ENCODE measurements at regions not wholly inside any gene's neighbourhood (a gene's known extent, or its start where the extent isn't known, plus 50 kb on each side); places are given as distances from the start of the nearest gene placed in this dataset.
"Not testable (repeated sequence)": the region's sequence is repeated elsewhere in the genome, so short reads cannot be mapped to it uniquely, and the experiment has no call there.

DNA sequence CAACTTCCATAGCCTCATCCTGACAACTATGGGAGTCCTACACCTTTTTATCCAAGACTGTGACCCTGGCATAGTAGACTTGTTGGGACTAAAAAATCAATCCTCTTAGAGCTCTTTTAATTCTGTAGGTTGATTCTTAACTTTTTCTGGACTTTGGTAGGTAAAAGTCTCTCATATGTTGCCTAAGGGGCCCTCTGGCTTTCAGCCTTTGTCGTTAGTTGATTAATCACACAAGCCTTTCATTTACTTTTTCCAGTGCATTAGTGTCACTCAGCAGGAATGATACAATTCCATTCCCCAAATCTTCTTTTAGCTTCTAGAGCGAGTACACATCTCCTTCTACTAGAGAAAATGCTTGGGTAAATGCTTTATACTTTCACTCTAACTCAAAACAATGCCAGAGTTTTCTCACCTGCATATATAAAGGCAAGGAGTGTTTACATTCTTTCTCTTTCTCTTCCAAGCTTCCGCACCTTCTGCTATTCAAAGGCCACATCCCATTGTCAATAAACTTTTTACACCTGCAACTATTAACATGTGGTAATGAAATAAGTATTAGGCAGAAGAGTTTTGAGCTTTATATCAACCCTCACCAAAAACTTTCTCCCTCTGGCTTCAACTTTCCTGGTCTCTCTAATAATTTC is 516.6 kb downstream of the FAM181B start:
- no peak for DNase-seq (ENCODE audit: low read depth)

DNA sequence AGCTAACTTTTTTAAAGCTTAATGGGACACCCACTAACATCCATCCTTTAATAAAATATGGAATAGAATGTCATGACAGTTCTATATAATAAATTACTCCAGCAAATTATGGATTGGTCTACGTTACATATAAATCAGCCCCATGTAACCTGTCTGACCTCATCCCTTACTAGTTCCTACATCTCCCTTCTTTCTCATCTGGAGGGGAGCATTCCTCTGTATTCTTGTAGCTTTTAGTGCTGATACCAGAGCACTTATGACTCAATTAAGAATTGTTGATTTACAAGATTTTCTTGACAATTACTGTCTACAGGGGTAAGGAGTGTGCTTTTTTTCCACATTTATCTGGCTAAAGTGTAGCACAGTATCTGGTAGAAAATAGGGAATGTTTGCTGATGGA is 523.7 kb downstream of the FAM181B start:
- DNase-seq (ENCODE audit: low read depth) = no peak

DNA sequence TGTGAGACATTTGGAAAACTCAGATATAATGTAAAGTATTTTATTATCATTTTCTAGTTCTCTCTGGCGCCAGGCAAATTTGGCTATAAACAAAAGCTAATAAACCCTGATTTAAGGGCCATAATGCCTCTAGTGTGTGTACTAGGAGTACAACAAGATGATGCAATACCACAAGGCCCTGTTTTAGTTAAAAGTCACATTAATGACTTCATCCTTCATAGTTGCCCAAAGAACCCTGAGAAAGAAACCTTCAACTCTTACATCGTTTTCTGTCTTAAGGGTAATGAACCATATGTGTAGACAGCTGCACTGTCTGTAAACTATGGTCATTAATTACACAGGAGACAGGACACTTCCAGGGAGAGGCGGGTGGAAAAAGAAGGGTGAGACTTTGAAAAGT is 538.4 kb downstream of the FAM181B start:
- DNase-seq (ENCODE audit: low read depth) = no peak

DNA sequence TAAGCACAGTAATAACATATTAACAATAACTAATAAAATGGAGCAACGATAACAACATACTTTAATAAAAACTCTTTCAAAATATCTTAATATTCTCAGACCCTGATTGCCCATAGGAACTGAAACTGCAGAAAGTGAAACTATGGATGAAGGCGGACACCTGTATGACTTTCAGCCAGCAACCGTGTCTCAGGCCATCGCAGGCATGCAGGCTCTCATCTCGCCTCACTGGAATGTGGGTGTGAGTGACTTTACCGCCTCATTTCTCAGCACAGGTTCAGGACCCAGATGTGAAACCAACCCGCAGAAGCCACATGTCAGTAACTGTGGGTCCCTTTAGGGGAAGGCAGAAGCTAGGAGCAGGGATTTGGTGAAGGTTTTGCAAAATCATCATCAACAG is 539.1 kb downstream of the FAM181B start:
- DNase-seq (ENCODE audit: low read depth) = no peak

DNA sequence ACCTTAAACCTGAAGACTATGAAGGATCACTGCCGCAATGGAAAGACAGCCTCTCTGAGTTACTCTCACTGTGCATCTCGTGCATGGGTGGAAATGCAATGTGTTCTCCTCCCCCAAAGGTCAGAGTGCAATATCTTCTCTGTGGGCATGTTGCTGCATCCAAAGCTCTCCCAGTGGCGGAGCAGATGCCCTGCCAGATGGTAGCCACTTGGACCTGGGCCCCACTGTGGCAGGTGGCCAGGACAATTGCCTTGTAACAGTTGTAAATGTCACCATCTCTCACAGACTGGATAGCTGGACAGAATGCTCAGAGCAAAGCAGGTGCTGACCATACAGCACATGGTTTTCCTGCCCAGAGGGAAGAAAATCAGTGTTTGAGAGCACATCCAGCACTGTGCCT is 542.0 kb downstream of the FAM181B start:
- no peak for DNase-seq (ENCODE audit: low read depth)

DNA sequence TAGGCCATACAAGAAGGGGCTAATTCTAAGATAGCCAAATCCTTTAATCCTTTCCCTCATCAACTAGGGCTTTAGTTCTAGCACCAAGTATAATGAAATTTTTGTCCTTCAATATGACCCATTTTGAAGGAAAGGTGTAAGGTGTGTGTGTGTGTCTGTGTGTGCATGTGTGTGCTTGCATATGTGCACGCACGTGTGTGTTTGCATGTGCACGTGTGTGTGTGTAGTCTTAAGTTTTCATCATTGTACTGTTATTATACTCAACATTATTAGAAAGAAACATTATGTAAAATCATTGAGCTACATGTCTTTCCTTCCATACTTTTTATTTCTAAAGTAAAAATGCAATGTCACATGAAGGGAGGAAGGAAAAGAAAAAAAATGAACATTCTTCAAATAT is 547.7 kb downstream of the FAM181B start:
- no peak for DNase-seq (ENCODE audit: low read depth)

DNA sequence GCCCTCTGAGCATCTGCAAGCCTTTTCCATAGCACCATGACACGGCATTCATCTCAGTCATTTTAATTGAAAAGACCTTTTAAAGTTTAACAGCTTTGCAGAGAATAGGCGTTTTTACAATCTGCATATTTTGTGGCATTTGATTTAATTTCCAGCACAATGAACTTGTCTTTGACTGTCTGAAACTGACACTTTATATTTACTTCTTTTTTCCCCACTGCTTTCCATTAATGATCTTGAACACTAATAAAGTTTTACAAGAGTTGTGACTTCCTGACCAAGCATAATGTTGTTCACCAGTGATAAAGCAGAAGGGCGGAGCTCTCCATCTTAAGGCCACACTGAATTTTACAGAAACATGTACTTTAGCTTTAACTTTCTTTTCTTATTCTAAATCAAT is 548.7 kb downstream of the FAM181B start:
- DNase-seq (ENCODE audit: low read depth) = no peak

DNA sequence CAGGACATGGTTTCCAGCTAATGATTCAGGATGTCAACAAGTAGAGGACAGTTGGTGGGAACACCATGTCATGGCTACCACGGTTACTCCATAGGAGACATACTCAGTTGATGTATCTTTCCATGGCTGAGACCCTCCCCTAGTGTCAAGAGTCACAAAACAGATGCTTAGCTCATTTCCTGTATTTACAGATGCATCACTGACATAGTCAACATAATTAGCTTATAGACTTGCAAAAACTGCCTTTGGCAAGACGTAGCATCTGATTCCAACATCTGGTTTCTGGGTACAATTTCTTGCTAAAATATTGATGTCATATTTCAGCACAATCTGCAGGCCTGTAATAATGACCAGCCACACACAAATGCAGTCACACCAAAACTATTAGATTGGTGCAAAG is 550.3 kb downstream of the FAM181B start:
- DNase-seq (ENCODE audit: low read depth) = no peak

DNA sequence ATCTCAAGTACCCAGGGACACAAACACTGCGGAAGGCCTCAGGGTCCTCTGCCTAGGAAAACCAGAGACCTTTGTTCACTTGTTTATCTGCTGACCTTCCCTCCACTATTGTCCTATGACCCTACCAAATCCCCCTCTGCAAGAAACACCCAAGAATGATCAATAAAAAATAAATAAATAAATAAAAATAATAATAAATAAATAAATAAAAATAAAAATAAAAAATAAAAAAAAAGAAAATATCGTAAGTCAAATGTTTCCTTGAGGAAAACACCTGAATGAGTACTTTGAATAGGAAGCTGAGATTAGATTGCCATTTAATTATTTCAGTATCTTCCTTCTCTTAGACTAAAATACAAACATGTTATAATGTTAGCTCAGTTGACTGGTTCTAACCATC is 551.0 kb downstream of the FAM181B start:
- not testable (repeated sequence) for DNase-seq (ENCODE audit: low read depth)

DNA sequence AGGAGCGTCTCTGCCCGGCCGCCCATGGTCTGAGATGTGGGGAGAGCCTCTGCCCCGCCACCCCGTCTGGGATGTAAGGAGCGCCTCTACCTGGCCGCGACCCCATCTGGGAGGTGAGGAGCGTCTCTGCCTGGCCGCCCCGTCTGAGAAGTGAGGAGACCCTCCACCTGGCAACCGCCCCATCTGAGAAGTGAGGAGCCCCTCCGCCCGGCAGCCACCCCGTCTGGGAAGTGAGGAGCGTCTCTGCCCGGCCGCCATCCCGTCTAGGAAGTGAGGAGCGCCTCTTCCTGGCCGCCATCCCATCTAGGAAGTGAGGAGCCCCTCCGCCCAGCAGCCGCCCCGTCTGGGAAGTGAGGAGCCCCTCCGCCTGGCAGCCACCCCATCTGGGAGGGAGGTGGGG is 551.9 kb downstream of the FAM181B start:
- DNase-seq (ENCODE audit: low read depth) = not testable (repeated sequence)

DNA sequence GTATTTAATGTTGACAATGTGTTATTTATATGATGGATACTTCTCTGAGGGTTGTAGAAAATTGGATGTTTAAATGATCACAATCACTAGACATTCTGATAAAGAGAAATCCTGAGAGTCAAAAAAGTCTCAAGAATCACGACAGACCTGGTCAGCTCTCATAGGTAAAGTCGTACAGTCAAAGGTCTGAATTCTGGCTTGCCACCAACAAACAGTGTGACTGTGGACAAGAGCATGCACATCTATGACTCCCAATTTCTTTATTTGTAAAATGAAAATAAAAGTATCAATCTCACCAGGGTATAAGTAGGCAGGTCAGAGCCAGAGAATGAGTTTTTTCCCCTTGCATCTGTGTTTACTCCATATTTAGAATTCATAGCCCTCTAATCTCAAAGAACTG is 556.7 kb downstream of the FAM181B start:
- no peak for DNase-seq (ENCODE audit: low read depth)

DNA sequence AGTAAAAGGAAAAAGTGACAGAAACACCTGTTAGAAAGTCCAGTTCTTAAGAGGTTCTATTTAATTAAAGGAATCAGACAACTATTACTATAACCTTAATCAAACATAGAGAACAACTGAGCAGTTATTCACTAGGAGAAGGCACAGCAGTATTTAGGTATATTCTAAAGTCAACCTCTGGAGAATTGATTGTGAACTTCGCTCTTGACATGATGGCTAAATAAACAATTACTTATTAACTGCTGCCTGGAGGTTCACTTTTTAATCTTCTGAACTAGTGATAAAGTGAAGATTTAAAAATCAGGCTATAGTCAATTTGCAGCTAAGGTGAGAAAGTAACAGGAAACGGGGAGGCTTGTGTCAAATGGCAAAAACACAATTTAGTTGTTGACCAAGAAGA is 557.3 kb downstream of the FAM181B start:
- DNase-seq (ENCODE audit: low read depth) = no peak

DNA sequence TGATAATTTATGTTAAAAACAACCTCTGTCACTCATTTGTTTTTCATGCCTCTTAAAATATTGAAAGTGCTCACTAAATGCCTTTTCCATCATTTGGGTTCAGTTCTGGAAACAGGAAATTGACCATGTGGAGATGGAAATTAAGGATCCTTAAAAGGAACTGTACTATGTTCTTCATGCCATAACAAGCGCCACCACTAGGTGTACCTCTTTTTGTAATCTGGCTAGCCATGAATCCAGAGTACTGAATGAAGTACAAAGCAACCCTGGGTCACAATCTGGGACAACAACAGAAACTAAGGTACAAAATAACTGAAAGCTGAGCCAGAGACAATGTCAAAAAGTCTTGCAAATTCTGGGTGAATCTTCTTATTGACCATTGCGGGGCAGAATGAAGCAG is 559.1 kb downstream of the FAM181B start:
- no peak for DNase-seq (ENCODE audit: low read depth)

DNA sequence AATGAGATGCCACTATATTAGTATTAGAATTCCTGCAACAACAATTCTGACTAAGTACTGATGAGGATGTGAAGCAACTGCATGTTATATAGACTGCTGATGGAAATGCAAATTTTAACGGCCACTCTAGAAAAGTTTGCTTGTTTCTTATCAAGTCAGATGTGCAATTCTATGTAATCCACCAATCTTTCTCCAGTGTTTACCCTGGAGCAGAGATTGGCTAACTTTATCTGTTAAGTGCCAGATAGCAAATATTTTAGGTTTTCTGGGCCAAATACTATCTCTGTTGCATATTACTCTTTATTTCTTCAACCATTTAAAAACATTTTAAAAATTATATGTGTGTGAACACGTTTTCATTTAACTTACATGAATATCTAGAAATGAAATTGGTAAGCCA is 586.9 kb downstream of the FAM181B start:
- no peak for DNase-seq (ENCODE audit: low read depth)

DNA sequence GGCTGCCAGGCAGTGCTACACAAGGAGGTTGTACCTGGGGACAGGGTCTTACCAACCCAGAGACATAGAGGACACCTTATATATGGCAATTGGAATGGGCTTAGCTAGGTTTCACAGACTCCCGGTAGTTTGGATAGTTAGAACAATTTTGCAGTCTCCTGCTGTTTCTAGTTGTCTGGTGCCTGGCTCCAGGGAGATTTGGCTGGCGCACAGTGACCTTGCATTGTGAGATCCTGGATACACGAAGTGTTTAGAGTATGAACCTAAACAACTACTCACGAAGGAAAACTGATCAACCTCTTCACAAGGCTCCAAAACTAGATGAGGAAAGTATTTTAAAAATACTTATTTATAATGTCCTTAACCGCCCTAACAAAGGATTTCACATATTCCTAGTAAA is 614.7 kb downstream of the FAM181B start:
- DNase-seq (ENCODE audit: low read depth) = no peak

DNA sequence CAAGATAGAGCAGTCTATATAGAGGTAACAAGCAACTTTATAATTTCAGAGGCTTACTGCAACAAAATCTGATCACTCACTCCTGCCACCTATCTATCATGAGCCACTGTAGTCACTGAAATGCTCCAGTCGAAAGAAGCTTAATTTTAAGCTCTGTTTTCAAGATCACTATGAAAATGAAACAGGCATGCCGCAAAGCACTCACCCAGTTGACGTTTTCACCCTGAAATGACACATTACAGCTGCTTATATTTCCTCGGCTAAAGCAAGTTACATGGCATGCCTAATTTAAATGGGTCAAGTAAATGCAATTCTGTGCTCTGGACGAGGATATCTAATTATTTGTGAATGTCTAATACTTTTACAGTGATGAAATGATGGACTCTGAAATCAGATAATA is 616.3 kb downstream of the FAM181B start:
- DNase-seq (ENCODE audit: low read depth) = no peak

DNA sequence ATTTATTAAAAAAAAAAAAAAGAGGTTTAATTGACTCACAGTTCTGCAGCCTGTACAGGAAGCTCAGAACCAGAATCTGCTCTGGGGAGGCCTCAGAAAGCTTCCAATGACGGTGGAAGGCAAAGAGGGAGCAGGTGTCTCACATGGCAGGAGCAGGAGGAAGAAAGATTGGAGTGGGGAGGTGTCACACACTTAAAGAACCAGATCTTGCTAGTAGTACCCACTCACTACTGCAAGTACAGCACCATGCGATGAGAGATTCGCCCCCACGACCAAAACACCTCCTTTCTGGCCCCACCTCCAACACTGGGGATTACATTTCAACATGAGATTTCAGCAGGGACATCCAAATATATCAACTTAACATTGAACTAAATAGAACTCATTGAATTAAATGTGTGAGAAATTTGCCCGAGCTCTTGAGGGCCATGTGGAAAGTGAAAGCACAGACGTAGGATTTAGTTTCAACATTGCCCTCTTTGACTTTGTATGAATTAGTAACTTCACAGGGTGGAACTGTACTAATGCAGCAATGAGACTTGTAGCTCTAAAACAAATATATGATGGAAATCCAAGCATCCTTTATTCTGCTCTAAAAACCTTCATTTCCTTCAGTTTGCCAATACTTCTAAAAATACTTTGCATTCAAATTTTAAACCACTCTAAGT is 628.2 kb downstream of the FAM181B start:
- no peak for DNase-seq (ENCODE audit: low read depth)

DNA sequence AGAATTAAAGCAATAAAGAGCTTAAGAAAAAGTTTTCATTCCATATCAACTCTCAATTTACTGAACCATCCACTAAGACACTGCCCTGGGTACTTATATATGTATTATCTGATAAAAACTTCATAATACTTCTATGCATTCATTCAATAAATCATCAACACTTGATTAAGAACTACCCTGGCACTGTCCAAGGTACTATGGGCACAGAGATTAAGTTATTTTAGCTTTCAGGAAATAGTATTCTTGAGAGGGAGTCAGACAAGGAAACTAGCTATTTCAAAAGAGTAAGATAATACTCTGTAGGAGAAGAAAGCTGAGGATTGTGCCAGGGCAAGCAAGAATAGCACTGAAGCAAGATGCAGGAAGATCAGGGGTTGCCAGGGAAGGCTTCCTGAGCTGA is 640.8 kb downstream of the FAM181B start:
- DNase-seq (ENCODE audit: low read depth) = no peak

DNA sequence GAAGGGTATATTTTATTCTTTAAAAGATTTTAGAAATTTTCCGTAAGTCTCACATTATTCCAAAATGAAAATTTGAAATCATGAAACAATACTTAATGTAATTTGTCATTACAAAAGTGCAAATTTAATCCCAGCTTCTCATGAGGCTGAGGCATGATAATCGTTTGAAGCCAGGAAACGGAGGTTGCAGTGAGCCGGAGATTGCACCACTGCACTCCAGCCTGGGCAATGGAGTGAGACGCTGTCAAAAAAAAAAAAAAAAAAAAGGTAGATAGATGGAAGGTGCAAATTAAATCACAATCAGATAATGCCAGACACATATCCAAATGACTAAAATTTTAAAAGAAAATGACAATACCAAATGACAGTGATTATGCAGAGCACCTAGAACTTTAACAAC is 644.2 kb downstream of the FAM181B start:
- DNase-seq (ENCODE audit: low read depth) = no peak

DNA sequence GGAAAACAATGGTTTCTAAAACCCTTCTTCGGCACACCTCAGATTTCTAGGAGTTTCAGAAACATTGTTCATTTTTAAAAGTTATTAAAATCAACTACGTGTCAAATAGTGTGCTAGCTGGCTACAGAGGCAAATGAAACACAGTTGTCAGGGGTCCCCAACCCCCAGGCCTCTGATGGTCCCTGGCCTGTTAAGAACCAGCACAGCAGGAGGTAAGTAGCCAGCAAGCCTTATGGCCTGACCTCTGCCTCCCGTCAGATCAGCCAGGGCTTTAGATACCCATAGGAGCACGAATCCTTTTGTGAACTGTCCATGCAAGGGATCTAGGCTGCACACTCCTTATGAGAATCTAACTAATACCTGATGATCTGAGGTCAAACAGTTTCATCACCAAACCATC is 648.2 kb downstream of the FAM181B start:
- DNase-seq (ENCODE audit: low read depth) = no peak

DNA sequence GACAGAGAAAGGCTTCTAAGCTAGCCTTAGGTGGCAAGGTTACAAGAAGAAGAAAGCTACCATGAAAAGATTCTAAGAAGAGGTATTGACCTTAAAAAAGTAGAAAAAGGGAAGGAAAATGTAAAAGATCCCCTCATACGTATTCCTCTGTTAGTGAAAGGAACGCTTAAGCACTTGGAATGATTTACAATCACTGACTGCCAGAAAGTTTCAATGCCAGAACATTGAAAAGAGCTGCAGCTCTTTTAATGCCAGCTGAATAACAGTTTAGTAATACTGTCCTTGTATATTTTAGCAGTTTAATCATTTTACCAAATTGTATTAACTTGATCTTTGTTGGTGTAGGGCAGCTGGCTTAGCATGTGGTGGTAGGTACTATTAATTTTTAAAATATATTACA is 650.7 kb downstream of the FAM181B start:
- DNase-seq (ENCODE audit: low read depth) = no peak

DNA sequence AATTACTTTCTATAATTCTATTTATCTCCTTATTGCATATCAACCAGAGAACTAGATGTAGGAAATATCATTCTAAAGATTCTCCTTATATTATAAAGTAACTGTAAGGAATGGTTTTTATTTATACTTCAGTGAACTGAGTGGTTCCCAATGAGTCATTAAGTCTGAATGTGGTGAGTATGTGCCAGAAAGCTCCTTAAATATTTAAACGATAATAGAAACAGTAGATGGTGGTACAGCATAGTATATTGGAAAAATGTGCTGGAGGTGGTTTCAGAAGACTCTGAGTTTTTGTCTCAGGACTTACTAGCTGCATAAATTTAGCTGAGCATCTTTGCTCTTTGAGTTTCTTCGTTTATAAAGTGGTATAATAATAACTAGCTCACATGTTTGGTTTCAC is 653.5 kb downstream of the FAM181B start:
- DNase-seq (ENCODE audit: low read depth) = no peak

DNA sequence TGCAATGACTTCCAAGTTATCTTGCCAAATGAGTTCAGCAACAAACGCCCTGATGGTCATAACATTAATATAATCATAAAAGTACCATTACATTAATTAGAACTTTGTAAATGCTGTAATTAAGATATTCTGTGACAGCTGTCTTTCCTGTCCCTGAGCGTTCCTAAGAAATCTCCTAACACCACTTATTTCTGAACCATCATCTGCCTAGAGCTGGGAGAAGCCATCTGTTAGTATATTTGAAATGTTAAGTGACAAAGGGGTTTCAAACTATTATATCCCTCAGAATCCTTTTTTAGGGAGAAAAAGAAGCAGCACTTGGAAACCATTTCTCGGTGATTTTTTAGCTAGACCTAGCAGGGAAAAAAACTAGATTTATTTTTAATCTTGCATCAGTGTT is 657.5 kb downstream of the FAM181B start:
- DNase-seq (ENCODE audit: low read depth) = no peak

DNA sequence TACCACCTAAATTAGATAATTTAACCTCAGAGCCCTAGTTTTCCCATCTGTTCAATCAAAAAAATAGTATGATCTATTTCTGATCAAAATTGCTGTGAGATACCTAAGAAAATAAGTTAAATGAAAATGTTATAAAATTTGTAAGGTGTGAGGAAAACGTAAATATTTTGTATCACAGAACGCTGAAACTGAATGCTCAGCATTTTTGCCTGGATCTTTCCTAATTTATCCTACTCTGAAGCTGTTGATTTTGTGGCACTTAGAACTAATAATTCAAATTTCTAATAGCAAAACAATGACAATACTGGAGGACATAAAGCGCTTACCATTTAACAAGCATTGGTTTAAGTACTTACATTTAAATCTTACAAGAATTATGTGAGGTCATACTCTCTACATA is 674.2 kb downstream of the FAM181B start:
- no peak for DNase-seq (ENCODE audit: low read depth)
